SHP77 (cell line): ENCODE measurements at regions not wholly inside any gene's neighbourhood (a gene's known extent, or its start where the extent isn't known, plus 50 kb on each side); places are given as distances from the start of the nearest gene placed in this dataset.

Source experiments
- DNase-seq, 2 experiments: peaks; one replicate each; lab custom pipeline; 2025; lab: John Stamatoyannopoulos, UW

DNA sequence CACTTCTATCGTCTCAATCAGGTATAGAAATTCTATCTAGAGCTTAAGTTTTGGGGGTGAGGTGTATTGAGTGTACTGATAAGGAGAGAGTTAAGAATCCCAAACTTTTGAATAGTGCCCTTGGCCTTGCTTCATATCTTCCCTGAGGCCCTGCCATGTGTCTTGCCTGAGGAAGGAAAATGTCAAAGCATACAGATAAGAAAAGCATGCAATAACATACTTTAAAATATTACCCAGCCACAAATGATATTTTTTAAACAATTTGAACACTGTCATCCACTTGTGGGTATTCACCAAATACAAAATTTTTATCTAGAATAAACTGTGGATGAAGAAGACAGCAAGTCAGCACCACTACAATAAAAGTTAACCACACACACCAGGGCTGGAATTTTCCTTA lies 631.0 kb upstream of the ALCAM start:
- no peak for DNase-seq

DNA sequence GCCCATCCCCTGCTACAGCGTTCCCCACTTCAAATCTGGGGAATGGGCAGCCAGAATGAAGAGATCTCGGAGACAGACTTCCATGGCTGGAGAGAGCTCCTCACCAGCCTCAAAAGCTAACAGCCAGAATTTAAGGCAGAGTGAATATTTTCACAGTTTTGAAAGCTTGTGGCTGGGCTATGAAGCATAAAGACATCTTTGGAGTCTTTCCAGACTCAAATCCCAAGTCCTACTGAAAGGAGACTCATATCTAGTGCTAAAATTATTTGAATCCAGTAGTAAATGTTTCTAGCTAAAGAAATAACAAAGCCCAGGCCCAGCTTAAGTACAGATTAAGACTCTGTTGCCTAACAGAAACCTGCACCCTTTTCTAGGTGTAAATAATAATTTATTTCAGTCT lies 628.4 kb upstream of the ALCAM start:
- DNase-seq, result no peak

DNA sequence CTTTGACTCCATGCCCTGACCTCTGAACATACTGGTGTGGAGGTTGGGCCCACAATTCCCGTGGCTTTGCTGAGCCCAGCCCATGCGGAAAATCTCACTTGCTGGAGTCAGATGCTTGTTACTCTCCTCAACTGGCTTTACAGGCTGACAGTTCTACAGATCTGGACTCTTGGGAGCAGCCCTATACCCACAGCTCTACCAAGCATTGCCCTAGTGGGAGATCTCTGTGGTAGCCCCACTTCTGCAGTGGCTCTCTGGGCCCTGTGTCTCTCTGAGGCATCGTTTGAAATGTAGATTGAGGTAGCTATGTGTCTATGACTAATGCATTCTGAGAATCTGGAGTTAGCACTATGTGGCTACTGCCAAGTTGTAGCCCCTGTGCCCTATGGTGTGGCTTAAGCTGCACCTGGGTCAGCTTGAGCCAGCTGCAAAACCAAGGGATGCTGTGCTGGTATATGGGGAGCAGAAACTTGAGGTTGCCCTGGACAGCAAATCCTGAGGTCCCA lies 625.8 kb upstream of the ALCAM start:
- no peak for DNase-seq

DNA sequence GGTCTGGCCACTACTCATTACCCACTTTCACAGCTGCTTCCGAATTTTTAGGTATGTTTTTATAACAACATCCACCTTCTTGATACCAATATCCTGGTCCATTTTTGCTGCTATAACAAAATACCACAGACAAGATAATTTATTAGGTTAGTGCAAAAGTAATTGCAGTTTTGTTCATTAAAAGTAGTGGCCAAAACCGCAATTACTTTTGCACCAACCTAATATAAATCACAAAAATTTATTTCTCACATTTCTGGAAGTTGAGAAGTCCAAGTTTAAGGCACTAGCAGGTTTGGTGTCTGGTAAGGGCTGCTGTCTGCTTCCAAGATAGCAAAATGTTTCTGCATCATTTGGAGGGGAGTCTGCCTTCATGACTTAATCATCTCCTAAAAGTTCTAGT lies 624.7 kb upstream of the ALCAM start:
- no peak for DNase-seq

DNA sequence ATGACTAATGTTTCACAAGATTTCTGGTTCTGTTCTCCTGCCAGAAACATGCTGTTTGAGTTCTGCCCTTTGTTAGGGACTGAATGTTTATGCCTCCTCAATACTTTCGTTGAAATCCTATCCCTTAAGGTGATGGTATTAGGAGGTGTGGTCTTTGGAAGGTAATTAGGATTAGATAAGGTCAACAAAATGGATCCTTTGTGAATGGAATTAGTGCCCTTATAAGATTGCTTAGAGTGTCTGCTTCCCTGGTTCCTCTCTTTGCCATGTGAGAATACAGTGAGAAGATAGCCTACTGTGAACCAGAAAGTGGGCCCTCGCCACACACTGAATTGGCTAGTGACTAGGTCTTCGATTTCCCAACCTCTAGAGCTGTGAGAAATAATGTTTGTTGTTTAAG lies 621.4 kb upstream of the ALCAM start:
- no peak for DNase-seq

DNA sequence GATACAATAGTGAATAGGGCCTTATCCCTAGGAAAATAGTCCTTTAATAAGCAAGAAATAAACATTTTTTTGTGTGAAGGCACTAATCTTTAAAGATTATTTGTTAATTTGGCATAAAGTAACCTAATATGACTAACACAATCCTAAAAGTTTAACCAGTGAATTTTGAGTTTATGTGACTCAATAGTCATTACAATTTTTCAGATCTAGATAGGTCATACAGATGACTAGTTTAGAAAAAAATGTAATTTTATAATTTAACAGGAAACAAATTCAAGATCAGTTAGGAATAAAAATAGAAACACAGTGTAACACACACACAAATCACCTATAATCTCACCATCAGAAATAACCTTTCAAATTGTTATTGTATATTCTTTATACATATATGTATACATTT lies 620.7 kb upstream of the ALCAM start:
- no peak for DNase-seq

DNA sequence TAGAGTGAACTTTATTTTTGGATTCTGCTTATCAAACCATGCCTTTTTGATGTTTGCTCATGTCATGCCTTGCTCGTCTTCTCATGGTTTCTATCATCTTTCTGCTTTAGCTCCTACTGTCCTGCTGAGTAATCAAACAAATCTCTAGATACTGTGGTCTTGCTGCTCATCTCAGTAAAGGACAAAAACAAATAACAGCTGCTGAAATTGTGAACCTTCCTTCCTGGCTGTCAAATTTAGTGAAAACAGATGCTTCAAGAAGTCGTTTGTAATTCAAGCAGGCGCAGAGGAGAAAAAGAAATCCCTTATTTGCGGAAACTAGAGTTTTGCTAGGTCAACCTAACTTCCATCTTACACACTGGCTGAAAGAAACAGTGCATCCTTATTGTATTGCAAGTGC lies 616.1 kb upstream of the ALCAM start:
- DNase-seq, result no peak

DNA sequence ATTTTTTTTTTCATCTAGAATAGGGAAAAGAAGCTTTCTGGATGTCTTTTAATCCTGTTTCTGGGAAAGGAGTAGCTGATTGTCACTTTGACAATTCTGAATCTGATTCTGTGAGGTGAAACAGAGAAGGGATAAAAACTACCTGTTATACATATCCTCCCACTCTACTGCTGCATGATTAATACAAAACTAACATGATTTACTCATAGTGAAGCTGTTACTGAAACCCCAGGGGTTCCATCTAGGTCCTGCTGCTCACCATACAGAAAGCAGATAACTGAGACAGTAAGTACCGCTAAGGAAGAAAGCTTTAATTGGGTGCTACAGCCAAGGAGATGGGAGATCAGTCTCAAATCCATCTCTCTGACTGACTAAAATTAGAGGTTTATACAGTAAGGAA lies 610.9 kb upstream of the ALCAM start:
- DNase-seq, result no peak

DNA sequence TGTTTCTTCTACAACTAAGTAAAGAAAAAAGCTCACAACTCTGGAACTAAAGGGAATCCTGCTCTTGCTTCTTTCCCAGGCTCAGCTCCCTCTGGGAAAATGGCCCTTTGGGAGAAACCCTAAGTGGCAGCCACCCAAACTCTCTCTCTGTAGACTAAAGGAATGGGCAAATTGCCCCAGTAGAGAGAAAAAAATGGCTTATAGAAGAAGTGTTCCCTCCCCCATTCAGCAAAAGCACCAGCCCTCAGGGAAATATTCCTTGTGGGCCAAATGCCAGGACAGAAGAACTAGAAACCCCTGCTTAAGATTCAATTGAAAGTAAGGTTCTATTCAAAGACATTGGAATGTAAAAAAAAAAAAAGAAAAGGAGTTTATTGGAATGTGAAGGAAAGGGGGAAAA lies 603.7 kb upstream of the ALCAM start:
- DNase-seq, result no peak

DNA sequence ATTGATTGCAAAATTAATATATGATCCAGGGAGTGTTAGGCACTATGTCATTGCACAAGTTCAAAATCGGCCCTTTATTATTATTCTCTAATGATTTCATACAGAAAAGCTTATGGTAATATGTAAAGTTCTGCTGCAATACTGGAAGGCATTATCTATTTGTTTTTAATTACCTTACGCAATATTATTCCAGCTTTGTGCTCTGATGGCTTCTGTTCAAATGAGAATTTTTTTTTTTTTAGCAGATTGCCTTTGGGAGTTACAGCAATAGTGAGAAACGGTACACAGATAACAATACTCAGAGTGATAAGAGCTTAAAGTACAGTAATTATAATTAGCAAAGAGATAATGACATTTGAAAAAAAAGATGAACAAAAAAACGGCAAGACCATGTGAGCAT lies 602.2 kb upstream of the ALCAM start:
- no peak for DNase-seq

DNA sequence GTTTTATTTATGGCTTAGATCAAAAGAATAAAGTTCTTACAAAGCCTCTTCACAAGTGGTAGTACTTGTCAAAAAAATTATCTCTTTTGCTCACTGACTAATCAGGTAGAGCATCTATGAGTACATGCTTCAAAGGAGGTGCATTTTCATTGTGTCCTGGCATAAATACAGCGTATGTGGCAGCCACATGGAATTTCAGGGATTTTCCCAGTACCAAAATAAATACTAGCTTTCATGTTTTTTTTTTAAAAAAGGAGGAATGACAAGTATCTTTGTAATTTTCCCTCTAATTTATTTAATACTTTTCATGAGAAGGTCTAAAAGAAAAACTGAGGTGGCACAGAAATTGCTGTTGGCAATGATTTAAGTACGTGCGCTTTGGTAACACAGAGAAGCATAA lies 597.8 kb upstream of the ALCAM start:
- DNase-seq, result no peak

DNA sequence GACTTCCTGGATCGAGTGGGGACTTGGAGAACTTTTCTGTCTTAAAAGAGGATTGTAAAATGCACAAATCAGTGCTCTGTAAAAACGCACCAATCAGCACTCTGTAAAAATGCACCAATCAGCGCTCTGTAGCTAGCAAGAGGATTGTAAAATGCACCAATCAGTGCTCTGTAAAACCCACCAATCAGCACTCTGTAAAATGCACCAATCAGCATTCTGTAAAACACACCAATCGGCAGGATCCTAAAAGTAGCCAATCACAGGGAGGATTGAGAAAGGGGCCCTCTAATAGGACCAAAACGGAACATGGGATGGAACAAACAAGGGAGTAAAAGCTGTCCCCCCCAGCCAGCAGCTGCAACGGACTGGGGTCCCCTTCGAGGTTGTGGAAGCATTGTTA lies 587.4 kb upstream of the ALCAM start:
- DNase-seq, result no peak

DNA sequence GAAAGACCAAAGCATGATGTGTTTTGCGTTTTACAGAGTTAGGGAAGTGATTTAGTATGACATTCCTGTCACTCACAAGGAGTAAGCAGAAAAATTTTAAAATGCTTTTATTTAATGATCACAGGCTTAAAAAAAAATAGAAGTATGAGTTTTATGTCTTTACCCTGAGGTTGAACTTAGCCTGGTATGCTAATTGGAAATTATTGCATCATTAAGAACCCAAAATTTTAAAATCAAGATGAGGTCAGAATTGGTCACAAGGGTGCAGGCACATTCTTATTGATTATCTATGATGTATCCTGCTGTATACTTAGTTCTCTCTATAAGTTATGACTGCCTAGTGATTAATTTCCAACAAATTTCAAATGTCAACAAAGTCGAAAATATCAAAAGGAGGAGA lies 585.6 kb upstream of the ALCAM start:
- no peak for DNase-seq

DNA sequence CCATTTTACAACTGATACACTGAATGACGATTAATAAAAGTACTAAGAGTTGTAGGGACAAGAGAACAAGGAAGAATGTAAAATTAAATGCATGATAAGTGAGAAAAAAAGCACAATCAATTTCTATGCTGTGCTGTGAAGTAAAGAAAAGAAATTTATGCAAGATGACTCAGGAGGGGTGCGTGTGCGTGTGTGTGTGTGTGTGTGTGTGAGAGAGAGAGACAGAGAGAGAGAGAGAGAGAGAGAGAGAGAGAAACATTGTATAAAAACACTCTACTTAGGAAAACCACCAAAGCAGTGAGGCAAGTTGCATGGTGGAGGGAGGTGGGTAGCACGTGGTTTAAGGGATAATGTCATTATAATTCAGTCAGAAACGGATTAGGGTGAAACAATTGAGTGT lies 580.8 kb upstream of the ALCAM start:
- no peak for DNase-seq

DNA sequence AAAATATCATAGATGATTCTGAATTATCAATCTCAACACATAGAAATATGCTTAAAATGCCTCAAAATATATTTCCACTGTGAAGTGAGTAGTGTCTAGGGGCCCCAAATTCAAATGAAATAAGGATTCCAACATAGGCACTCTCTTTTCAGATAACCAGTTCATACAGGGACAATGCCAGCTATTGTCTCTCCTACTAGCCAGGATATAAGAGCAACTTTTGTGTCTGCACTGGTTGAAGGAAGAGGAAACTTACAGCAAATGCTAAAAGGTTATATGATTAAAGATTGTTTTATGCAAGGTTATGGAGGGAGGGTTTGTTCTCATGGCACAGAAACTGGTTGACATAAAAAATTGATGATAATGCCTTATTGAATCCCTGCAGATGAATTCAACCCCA lies 579.4 kb upstream of the ALCAM start:
- DNase-seq, result no peak

DNA sequence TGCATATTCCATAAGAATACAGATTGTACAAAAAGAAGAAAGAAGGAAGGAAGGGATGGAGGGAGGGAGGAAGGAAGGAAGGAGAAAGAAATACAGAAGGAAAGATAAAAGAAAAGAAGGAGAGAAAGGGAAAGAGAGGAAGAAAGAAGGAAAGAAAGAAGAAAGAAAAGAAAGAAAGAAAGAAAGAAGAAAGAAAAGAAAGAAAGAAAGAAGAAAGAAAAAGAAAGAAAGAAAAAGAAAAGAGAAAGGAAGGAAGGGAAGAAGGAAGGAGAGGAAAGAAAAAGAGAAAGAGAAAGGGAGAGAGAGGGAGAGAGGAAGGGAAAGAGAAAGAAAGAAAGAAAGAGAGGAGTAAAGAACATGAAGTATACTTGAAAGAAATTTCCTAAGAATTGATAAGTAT lies 577.9 kb upstream of the ALCAM start:
- DNase-seq, result no peak

DNA sequence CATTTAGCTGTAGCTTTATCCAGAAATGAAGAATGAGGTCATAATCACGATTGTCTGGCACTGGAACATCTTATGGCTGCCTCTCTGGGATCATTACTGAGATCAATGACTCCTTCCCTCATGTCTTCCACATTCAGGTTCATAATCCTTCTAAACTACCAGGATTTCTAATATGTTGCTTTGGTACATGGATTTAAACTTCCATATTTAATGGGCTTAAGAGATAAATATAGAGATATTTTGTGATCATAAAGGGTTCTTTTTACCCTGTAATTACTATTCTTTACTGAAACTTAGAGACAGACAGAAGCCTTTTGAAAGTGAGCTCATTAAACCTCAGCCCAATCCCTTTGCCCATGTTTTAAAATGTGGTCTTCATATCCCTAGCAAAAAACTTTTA lies 575.4 kb upstream of the ALCAM start:
- no peak for DNase-seq

DNA sequence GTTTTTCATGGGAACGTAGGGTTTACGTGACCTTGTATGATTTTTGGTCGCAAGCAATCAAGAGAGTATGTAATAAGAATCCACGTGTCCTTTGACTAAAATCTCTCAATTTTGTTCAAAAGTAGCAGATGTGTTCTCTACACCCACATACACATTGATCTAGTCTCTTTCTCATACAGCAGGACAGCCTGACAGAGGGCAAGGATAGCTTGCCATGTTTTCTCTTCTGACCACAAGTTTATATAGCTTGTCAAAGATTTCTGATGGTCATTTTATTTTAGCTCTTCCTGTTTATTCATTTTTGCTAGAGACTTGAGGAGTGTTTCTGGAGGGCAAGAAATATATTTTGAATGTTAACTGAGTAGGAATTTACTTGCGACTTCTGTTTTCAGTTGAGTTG lies 570.2 kb upstream of the ALCAM start:
- DNase-seq, result no peak

DNA sequence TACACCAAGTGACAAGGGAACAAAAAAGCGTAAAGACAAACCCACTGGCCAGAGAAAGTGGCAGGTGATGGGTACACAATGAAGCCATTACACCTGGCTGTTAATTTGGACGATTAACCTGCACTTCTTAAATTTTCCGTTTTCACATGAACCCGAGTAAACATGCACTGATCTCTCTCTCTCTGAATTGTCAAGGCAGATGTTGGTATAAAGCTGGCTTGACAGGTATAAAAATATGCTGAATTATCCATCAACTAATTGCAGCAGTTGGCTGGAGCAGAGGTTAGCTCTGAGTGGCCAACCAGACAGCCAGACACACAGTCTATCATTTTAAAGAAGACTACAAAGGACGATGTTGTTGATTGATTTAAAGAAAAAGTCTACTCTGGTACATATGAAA lies 561.7 kb upstream of the ALCAM start:
- peak; percentile 12 to 56 for DNase-seq

DNA sequence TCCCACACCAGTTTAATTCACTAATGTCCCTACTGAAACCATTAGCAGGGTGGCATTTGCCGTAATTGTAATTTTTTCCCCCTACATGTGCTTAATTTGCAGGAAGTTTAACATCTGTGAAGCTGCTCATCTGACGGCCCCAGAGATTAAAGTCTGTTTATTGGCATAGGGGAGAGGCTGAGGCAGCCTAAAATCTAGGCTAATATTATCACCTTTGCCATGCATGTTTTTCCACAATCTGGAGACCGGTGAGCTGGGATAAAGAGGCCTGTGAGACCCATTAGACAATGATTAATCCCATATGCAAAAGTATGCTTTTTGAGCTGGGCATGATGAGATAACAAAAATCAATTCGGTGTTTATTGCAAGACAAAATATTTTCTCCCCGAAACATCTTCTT lies 561.2 kb upstream of the ALCAM start:
- DNase-seq, result no peak

DNA sequence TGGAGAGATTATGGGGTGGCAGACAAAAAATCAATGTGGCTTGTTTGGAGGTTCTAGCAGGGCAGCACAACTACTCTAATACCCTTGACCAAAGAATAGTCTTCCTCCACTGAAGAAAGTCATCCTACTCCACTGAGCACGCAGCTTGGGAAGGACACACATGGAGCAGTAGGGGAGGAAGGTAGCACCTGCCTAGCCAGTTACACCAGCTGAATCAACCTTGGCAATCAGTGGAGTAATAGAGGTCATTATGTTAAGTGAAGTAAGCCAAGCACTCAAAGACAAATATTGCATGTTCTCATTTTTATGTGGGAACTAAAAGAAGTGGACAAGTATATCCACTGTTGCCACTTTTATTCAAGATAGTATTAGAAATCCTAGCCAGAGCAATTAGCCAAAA lies 555.8 kb upstream of the ALCAM start:
- DNase-seq, result peak; percentile 60 to 77

DNA sequence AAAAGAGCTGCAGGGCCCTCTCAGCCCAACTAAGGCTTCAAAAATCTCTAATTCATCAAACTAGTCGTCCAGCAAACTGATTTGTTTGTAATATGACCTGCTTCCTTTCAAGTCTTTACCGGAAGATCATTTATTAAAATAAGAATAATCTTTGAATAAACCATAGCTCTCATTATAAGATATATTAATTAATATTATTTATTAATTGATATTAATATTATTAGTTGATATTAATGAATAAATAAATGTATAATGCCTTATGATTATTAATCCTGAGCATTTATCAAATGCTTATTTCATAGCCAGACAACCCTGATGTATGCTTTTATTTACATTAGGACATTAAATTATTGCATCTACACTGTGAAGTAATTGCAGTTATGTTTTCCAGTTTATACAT lies 550.7 kb upstream of the ALCAM start:
- DNase-seq, result no peak

DNA sequence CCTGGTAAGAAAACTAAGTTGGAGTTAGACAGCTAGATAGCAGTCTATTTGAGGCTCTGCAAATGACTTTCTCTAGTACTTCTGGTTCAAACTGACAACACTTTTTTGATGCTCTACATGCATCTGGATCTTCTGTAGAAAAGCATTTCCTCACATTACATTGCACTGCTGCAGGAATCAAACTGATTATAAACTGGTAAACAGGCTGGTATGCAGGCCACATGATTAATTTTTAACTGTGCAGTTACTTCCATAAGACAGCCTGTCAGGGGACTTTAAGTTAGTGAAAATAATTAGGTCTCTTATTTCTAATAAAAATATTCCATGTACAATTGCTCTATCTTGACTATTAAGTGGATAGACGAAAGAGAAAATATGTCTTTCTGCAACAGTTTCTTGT lies 550.0 kb upstream of the ALCAM start:
- no peak for DNase-seq

DNA sequence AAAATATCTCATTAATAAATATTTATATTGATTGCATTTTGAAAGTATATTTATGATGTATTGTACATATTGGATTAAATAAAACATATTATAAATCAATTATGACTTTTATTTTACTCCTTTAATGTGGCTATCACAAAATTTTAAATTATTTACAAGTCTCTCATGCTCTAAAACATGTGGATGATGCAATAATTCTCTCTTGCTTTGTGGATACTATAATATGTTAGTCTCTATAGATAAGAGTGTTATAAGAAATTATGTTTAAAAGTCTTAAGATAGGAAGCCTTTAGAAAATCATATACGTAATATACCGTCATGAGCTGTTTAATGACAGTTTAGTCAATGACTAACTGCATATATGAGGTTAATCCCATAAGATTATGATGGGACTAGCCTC lies 547.4 kb upstream of the ALCAM start:
- no peak for DNase-seq

DNA sequence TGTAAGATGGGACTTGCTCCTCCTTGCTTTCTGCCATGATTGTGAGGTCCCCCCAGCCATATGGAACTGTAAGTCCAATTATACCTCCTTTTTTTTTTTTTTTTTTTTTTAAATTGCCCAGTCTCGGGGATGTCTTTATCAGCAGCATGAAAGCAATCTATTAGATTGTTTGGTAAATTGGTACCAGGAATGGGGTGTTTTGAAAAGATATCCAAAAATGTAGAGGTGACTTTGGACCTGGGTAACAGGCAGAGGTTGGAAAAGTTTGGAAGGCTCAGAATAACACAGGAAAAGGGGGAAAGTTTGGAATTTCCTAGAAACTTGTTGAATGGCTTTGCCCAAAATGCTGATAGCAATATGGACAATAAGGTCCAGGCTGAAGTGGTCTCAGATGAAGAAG lies 545.8 kb upstream of the ALCAM start:
- DNase-seq, result no peak
